NCI-H2227 (cell line): ENCODE measurements at regions not wholly inside any gene's neighbourhood (a gene's known extent, or its start where the extent isn't known, plus 50 kb on each side); places are given as distances from the start of the nearest gene placed in this dataset.

Experiments used
- DNase-seq: peaks from one replicate; lab custom pipeline; 2025; ENCODE audit not compliant: unreplicated experiment; lab: John Stamatoyannopoulos, UW

DNA sequence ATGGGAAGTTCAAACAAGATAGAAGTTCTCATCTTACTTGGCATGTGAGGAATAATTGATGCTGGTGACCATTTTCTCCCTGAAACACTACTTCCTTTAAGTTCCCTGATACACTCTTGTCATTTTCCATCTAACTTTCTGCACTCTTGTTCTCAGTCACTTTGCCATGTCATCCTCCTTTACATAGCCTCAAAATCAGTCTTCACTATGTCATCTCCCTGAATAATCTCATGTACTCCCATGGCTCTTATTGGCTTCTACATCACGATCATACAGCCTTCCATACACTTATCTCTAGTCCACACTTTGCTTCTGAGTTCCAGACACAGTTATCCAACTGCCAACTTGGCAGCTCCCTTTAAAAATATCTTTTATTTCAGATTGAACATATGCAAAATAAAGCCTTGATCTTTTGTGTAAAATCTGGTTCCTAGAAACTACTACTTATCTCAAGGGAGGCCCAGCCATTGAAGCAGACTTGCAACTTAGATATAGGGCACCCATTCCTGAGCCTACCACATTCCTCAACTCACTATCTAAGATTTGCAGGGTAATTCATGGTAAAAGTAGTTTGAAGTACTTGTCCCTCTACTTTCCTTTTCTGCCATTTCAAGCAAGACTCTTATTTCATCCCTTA, 1070.2 kb upstream of the NXPH2 start:
- DNase-seq: no peak

DNA sequence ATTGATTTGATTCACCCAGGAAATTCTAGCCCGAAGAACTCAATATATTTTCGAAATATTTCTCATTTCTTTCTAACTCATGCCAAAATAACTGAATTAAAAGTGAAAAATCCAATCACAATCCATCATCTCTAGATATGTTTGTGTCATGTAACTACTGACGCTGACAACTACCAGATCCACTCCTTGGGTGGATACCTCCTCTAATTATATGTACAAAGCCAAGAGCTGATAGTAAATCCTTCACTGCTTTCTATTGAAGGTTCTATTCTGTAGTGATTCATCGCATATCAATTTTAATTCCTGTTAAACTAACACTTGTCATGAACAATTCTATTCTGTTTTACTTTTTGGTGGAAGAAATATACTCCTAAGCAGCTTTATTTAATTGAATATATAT, 1056.6 kb upstream of the NXPH2 start:
- peak; percentile 52 for DNase-seq

DNA sequence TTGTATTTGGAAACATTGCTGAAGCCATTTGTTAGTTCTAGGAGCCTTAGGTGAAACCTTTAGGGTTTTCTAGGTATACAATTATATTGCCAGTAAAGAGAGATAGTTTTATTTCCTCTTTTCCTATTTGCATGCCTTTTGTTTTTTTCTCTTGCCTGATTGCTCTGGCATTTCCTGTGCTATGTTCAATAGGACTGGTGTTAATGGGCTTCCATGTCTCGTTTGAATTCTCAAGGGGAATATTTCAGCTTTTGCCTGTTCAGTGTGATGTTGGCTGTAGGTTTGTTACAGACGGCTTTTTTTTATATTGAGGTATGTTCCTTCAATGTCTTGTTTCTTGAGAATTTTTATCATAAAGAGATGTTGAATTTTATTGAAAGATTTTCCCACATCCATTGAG, 1054.9 kb upstream of the NXPH2 start:
- no peak for DNase-seq

DNA sequence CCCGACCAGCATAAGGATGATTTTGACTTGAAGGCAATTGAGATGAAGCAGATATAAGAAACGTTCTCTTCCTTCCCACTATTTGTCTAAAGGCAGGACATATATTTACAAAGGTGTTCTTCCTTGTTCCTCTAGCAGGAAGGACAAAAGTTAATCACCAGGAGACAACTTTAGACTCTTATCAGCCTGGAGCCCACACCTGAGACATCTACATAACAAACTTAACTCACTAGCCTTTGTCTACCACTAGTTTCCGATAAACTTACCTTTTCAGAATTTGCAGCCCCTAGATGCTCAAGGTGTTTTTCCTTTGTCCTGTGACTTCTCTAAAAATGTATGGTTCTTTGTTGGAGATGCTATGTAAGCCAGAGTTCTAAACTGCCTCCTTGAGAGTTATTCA, 1047.8 kb upstream of the NXPH2 start:
- DNase-seq: no peak

DNA sequence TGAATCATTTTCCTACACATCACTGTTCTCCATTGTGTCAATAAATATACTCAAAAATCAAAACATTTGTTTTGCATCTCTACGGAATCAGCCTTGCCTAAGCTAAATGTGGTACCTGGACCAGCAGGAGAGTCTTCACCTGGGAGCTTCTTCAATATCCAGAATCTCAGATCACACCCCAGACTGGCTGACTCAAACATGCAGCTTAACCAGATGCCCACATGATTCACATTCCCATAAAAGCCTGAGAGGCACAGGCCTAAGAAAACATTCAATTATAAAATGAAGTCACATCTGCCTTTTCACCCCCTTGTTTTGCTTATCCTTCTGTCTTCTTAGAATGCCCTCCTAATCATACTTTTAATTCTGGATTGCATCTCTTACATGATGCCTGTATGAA, 1045.5 kb upstream of the NXPH2 start:
- DNase-seq: no peak

DNA sequence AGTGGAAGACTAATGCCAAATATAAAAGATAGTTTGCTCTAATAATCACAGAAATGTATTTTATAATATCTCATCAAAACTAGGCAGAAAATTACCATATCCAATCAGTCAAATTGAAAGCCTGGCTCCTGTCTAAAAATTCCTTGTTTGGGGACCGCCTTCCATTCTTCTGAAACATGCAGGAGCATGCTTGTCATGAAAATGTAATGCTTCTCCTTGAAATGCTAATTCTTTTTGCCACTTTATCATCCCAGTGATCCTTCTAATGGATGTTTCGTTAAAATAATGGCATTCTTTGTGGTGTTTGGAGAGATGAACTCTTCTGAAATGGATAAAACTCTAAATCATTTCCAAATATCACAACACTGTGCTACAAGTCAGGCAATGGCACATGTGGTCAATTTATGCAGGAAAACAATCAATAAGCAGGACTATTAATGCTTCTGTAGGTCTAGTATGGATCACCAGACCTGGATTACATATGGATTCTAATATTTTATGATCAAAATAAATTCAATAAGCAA, 1039.1 kb upstream of the NXPH2 start:
- DNase-seq: no peak

DNA sequence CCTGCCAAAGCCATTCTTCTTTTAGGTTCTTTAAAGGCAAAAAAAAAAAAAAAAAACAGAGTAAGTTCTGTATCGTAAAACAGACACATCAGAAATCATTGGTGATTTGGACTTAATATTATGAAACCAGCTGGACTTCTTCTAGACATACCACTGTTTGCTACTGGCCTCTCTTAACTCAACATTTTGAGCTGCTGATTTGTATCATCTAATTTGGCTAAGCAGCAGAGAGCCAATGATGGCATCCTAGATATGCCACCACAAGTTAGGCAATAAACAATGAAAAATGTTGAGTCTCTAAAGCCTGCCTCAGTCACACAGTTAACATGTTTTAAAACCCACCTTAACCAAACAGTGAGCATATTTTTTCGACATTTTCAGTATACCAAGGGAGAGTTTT, 1034.3 kb upstream of the NXPH2 start:
- DNase-seq: no peak

DNA sequence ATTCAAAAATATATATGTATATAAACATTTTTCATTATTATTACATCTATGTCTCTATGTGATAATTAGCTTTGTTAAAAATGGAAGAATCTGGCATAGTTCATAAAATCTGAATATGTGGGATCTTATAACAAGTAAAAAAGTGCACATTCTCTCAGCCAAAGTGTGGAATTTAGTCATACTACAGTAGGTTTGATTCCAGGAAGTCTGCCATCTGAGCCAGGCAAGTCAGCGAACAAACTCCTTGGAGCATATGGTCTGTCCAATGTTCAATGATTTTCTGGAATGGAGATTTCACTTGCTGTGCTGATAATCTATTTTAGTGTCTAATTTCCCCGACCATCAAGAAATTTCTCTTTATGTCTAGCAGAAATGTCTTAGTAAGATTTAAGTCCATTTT, 1033.2 kb upstream of the NXPH2 start:
- no peak for DNase-seq

DNA sequence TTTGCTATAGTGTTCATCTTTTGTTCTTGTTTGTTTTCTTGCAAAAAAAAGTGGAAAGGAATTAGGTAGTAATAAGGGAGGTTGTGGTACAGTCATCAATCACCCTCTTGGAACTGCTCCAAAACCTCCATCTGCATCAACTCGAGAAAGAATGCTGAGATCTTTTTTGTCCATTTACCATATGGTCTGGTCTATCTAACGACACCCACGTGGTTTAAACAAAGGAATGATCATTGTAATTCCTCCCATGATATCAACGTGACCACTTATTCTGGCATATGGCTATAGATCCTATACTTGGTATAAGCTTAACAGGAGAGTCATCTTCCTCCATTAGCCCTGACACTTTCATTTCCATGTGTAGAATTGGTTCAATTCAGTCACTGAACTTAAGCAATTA, 1025.3 kb upstream of the NXPH2 start:
- DNase-seq: peak; percentile 87

DNA sequence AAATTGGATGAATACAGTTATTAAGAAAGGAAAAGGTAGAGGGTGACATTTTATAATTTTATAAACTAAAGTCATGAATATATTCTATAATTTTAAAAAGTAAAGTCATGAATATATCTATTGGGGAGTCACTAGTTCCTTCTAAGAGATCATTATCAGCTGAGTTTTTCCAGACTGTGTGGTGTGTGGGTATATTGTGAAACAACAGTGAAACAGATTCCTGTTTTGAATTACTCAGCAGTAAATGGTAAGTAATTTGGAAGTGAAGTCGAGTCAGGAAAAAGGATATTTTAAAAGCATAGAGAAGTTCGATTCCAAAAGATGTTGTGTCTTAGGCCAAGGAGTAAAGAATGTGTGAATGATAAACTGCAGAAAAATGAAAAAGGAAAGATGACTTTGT, 1018.2 kb upstream of the NXPH2 start:
- no peak for DNase-seq

DNA sequence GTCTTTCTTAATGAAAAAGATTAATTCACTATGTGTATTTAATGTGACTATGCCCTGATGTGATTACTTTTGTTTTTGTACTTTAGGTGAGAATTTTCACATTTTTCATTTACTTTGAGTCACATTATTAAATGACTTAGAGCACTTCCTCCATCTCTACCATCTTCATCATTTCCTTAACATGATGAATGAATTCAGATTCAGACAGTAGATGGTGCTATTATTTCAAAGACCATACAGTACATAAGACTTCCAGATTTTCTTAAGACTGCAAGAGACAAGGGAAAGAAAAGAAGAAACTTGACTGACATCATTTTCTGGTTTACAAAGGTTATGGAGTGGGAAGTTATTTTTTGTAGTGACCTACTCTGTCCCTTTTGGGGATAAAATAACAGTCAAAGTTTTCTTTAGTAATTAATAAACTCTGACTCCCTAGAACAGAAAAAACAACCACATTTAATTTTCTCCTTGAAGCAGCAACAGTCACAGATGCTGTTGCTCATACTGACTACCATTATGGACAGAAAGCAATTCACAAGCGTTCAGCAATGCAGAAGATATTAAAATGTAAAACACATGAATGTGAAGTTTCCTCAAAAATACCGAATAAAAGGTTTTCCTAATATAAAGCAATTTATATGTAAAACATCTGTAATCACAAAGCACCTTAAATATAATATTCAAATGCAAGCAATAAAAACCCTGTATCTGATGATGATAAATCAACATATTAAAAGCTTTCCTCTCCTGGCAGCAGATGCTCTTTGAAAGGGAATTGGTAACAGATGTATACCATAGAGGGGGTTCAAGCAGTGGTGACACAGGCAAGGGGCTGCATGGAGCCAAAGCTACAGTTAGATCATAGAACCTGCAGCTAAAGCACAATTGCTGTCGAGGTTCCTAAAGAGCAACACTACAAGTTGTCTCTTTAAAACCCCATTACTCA, 1010.9 kb upstream of the NXPH2 start:
- DNase-seq: peak; percentile 54

DNA sequence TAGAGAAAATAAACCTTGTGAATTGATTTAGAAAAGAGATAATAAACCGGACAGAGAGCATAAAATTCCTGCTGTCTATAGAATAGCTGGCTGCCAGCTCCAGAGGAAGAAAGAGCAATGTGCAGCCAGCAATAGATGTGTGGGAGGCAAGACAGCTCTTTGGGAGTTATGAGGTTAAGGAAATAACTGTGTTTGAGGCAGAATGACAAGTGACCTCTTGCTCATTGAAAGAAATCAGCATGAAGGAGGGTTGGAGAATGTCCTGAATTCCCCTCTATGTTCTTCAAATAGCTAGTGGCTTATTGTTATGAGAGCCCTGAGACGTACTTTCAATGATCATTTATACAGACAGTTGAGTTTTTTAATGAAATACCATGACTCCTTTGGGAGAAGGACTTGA, 1009.9 kb upstream of the NXPH2 start:
- DNase-seq: peak; percentile 63

DNA sequence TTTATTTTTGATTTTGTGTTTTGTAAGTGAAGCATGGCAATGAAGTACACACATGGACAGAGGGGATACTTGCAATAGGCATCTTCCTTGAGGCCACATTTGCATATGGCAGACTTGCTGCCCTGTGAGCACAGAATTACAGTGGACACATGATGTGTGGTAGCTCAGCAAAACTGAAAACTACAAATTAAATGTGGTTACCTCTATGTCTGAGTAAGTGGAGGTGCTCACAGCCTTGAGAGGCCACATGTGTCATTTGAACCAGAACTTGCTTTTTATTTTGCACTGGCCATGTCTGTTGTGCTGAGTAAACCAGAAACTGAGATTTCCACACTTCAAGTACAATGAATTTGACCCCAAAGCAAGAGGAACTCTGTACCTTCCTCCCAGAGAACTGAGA, 998.5 kb upstream of the NXPH2 start:
- no peak for DNase-seq

DNA sequence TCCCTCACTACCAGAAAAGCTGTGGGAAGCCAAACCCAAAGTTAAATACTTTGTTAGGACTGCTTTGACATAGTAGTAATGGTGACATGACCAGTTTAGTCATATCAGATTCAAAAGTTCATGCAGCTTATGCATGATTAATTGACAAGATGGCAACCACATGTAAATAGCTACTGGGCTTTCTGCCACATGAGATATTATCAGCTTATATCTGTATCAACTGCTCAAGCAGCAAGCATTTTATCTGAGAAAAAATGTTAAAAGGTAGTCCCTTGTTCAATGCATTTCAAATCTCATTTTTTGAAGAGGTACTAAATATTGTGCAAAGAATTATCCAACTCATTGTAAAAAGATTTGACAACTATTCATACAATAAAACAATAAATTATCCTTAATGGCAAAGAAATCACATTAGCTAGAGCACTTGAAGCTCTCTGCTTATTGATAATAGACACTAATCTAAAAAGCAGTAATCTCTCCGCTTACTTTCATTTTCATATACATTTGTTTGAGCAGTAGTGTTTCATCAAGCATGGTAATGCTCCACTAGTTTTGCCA, 993.6 kb upstream of the NXPH2 start:
- DNase-seq: no peak

DNA sequence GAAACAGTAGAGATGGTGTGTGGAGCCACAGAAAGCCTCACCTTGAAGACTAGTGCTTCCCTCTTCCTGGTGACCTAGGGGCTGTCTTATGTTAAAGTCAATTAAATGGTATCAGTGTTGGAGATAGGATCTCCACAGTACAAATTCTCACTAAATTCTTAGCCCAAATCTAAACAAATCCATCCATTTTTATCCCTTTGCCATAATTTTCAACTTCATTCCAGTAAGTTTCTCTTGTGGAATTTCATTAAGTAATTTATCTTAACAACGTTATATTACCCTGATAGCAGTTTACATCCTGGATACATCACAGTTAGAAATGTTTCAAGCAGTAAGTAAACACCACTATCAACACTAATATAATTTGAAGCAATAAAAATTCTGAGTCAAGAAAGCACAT, 989.4 kb upstream of the NXPH2 start:
- no peak for DNase-seq

DNA sequence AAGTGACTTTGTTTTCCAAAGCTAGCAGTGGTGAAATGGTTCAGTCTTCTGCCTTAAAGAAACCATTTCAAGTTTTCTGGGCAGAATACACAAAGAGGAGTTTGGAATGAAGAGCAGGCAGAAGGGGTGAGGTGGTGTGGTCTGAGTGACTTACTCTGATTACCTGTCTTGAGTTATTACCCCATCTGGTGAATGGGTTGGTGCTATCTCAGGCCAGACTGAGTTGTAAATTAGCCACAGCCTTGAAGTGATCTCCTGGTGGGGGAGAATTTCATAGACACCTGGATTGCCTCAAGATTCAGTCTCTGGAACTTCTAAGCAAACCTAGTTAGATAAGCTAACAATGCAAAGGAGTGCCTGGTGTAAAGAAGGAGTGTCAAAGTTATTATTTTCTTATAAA, 983.5 kb upstream of the NXPH2 start:
- no peak for DNase-seq

DNA sequence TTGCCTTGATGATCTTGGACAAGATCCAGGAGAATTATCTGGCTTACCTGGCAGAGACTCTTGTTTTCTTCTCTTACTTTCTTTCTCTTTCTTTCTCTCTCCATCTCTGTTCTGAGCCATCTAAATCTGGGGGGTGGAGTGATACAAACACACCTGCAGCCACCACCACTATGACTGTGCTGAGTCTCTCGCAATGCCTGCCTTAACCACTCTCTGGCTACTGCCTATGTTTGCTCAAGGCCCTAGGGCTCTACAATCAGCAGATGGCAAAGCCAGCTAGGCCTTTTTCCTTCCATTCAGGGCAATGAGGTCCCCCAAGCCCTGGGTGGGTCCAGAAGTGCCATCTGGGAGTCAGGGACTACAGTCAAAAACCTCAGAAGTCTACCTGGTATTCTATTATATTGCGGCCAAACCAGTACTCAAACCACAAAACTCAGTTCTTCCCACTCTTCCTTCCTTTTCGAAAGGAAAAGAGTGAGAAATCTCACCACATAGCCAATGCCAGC, 978.9 kb upstream of the NXPH2 start:
- no peak for DNase-seq

DNA sequence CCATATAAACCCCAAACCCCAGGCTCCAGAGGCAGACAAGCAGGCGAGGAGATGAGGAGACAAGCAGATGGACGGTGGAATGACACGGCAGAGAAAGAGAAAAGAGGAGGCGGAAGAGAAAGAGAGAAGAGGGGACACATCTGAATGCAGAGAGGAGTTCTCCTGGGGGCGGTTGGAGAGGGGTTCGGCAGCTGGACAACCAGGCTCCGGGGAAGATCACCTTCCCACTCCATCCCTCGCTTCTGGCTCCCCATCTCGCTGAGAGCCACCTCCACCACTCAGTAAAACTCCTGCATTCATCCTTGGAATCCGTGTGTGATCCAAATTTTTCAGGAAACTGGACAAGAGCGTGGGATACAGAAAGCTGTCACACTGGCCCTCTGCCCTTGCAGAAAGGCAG, 966.7 kb upstream of the NXPH2 start:
- DNase-seq: no peak

DNA sequence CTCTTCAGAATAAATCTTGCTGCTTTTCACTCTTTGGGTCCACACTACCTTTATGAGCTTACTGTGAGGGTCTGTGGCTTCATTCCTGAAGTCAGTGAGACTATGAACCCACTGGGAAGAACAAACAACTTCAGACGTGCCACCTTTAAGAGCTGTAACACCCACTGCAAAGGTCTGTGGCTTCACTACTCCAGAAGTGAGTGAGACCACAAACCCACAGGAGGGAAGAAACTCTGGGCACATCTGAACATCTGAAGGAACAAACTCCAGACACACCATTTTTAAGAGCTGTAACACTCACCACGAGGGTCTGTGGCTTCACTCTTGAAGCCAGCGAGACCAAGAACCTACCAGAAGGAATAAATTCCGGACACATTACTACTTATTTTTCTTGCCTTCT, 964.1 kb upstream of the NXPH2 start:
- DNase-seq: no peak

DNA sequence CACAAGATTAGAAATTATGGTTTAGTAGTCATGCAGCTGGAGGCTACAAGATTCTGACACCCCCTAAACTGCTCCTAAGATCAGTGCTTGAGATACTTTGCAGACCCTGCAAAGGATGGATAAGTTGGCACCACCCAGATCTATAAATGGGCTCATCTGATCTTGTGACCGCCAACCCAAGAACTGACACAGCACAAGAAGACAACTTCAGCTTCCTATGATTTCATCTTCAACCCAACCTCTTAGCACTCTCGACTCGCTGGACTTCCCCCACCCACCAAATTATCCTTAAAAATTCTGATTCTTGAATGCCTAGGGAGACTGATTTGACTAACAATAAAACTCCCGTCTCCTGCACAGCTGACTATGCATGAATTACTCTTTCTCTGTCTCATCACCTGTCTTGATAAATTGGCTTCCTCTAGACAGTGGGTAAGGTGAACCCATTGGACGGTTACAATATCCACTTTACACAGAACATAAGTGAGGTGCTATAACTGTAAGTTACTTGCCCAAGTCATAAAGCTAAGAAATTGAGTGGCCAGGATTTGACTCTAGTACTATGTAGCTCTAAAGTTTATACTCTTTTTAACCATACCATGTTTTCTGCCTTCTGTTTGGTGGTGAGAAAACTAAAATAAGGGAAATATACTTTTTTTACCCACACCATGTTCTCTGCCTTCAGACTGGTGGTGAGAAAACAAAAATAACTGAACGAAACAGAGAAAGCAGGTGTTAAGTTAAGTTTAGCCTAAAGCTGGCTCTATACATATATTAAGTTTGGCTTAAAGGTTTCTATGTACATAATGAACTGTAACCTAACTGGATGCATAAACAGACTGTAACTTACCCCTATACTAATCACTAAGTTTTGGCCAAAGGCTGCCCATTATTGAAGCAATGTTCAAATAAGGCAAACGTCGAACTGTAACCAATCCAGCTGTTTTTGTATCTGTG, 962.3 kb upstream of the NXPH2 start:
- DNase-seq: no peak

DNA sequence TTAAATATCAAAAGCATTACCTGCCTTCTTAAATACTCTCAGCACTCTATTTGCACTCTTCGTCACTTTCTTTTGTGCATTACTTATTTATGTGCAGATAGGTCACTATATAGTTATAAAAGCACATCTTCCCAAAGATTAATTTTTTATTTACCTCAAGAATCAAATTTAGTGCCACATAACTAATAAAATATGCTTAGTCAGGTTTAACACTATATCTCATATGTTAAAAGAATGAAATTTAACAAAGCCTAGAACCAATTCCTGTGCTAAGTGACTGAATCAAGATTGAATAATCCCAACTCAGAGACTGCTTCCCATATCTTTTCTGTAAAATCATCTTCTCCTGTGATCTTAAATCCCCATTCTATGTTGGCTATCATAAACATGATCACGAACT, 957.5 kb upstream of the NXPH2 start:
- DNase-seq: no peak
